ENCODE measurements at regions not wholly inside any gene's neighbourhood (a gene's known extent, or its start where the extent isn't known, plus 50 kb on each side); places are given as distances from the start of the nearest gene placed in this dataset.

DNA sequence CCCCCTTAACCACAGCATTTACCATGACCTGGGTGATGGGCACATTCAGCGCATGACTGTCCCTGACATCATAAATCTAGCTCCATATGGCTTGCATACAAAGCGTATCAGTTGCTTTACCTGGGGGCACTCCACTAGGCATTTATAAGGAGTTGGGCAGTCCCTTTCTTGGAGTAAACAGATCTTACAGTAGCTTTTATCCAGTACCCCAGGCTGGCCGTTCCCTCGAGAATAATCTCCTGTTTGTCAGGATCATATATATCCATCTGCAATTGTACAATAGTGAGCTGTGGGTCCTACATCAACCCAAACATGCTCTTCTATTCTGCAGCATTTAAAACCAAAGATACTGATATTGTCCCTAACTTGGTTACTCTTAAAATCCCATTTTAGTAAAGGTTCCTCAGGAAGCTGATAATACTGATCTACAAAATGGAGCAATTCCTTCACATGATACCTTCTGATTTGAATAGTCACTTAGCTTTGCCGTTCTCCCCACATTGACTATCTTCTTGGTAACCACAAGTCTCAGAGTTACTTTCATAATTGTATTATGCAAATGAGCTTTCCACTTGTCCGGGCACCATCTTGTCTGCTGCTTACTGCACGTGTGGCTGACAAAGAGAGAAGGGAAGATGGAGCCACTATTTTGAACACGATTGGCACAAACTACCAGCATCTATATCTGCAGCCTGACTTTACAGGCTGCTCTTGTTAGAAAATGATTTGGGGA lies 205.0 kb downstream of the CWF19L2 start:
- Mint-ChIP-seq H3K4me3 (ENCODE audit: unreplicated experiment) (no peak overlapping the region), H3K27me3 (ENCODE audit: insufficient read depth, unreplicated experiment) (no peaks in the 10 kb centered on the region), H3K36me3 (ENCODE audit: insufficient read depth, unreplicated experiment) (no peaks in the 10 kb centered on the region), H3K4me1 (ENCODE audit: low read depth, unreplicated experiment) (peaks cover 8% of the 10 kb centered on the region), H3K27ac (ENCODE audit: unreplicated experiment) (no peak overlapping the region), H3K9me3 (ENCODE audit: unreplicated experiment) (peaks cover 7% of the 10 kb centered on the region)
- CTCF ChIA-PET, result no interaction called here
- DNase-seq, result no peak
- Histone ChIP-seq H3K27me3 (replicated peaks; ENCODE audit: control insufficient read depth, insufficient read depth, low read length) (no peaks in the 10 kb centered on the region), H3K36me3 (ENCODE audit: control insufficient read depth, insufficient read depth, low read length) (no peaks in the 10 kb centered on the region), H3K9me3 (0 out of 2 replicates have a peak, but pooled peaks cover 4% of the 10 kb centered on the region), H3K4me3 (ENCODE audit: low read depth, low read length) (no peak overlapping the region), H3K4me1 (0 out of 2 replicates have a peak, but pooled peaks cover 5% of the 10 kb centered on the region)
- intact Hi-C loops (cut with micrococcal nuclease; ENCODE audit: unreplicated experiment), result no loop called here
- TF ChIP-seq, protein P1, sequence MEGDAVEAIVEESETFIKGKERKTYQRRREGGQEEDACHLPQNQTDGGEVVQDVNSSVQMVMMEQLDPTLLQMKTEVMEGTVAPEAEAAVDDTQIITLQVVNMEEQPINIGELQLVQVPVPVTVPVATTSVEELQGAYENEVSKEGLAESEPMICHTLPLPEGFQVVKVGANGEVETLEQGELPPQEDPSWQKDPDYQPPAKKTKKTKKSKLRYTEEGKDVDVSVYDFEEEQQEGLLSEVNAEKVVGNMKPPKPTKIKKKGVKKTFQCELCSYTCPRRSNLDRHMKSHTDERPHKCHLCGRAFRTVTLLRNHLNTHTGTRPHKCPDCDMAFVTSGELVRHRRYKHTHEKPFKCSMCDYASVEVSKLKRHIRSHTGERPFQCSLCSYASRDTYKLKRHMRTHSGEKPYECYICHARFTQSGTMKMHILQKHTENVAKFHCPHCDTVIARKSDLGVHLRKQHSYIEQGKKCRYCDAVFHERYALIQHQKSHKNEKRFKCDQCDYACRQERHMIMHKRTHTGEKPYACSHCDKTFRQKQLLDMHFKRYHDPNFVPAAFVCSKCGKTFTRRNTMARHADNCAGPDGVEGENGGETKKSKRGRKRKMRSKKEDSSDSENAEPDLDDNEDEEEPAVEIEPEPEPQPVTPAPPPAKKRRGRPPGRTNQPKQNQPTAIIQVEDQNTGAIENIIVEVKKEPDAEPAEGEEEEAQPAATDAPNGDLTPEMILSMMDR (IDR thresholded peaks at IDR 0.05; ENCODE audit: insufficient read depth in 1 of 2, low read depth in 1 of 2, low read length in 1 of 2, severe bottlenecking in 1 of 2, unreplicated experiment in 1 of 2), result no peak
- POLR2A ChIA-PET, result interaction anchor here (0.5 kb wide), 1 partner anchor 145 kb away, joined by 3 read pairs; no protein-coding TSS in a partner anchor
- no TSS peak for BruUV-seq (replicated peaks)

DNA sequence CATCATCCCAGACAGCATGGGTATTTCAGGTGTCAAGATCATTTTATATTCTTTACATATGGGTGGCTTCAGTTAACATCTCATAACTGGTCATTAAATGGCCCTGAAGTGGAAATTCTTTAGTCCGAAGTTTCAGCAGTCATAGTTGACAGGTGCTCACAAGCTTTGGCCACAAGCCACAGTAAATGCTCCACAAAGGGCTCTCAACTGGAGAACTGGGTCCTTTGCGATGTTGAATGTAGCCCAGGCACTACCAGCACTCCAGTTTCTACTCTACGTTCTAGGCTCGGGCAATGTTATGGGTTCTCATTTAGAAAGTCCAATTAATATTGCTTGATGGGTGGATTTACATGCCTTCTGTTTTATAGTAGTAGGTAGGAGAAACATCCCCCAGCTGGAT lies 206.3 kb downstream of the CWF19L2 start:
- Mint-ChIP-seq H3K36me3 (ENCODE audit: insufficient read depth, unreplicated experiment) (no peaks in the 10 kb centered on the region), H3K27me3 (ENCODE audit: insufficient read depth, unreplicated experiment) (no peaks in the 10 kb centered on the region), H3K9me3 (ENCODE audit: unreplicated experiment) (peaks cover 7% of the 10 kb centered on the region), H3K4me1 (ENCODE audit: low read depth, unreplicated experiment) (peaks cover 8% of the 10 kb centered on the region), H3K4me3 (ENCODE audit: unreplicated experiment) (no peak overlapping the region), H3K27ac (ENCODE audit: unreplicated experiment) (no peak overlapping the region)
- TF ChIP-seq, protein P1 (IDR thresholded peaks at IDR 0.05; ENCODE audit: insufficient read depth in 1 of 2, low read depth in 1 of 2, low read length in 1 of 2, severe bottlenecking in 1 of 2, unreplicated experiment in 1 of 2), result no peak
- ChIA-PET POLR2A (no interaction called here), CTCF (no interaction called here)
- 0 out of 2 replicates have a peak, but pooled peaks cover 5% of the 10 kb centered on the region for H3K4me1 ChIP-seq
- intact Hi-C loops (cut with micrococcal nuclease; ENCODE audit: unreplicated experiment), result no loop called here
- no peak overlapping the region for H3K4me3 ChIP-seq (ENCODE audit: low read depth, low read length)
- no peaks in the 10 kb centered on the region for H3K27me3 ChIP-seq (replicated peaks; ENCODE audit: control insufficient read depth, insufficient read depth, low read length)
- 0 out of 2 replicates have a peak, but pooled peaks cover under 1% of the 10 kb centered on the region for H3K9me3 ChIP-seq
- BruUV-seq (replicated peaks), result no TSS peak
- no peaks in the 10 kb centered on the region for H3K36me3 ChIP-seq (ENCODE audit: control insufficient read depth, insufficient read depth, low read length)
- no peak for DNase-seq

DNA sequence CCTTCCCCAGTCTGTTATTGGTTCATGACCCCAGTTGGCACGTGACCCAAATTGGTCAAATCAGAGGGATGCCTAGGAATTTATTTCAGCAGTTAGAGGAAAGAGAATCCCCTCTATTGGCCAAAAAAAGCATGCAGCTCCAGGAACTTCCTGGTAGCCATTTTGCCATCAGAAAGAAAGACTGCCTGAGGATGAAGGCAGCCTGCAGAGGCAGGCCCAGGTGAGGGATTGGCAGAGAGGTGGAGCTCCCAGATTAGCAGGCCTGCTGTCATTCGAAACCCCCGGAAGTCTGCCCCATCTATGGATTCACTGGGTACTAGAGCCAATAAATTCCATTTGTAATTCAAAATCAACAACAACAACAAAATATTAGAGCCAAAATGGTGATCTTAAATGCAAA lies 207.6 kb downstream of the CWF19L2 start:
- ChIA-PET POLR2A (interaction anchor here (0.7 kb wide), 1 partner anchor 200 kb away, joined by 3 read pairs; no protein-coding TSS in a partner anchor), CTCF (no interaction called here)
- Mint-ChIP-seq H3K9me3 (ENCODE audit: unreplicated experiment) (peaks cover 7% of the 10 kb centered on the region), H3K27me3 (ENCODE audit: insufficient read depth, unreplicated experiment) (no peaks in the 10 kb centered on the region), H3K4me3 (ENCODE audit: unreplicated experiment) (no peak overlapping the region), H3K4me1 (ENCODE audit: low read depth, unreplicated experiment) (peaks cover 8% of the 10 kb centered on the region), H3K36me3 (ENCODE audit: insufficient read depth, unreplicated experiment) (no peaks in the 10 kb centered on the region), H3K27ac (ENCODE audit: unreplicated experiment) (no peak overlapping the region)
- intact Hi-C loops (cut with micrococcal nuclease; ENCODE audit: unreplicated experiment), result no loop called here
- no TSS peak for BruUV-seq (replicated peaks)
- no peak for DNase-seq
- H3K4me1 ChIP-seq, result 0 out of 2 replicates have a peak, but pooled peaks cover 5% of the 10 kb centered on the region
- no peaks in the 10 kb centered on the region for H3K36me3 ChIP-seq (ENCODE audit: control insufficient read depth, insufficient read depth, low read length)
- H3K9me3 ChIP-seq, result no peaks in the 10 kb centered on the region
- no peak overlapping the region for H3K4me3 ChIP-seq (ENCODE audit: low read depth, low read length)
- no peaks in the 10 kb centered on the region for H3K27me3 ChIP-seq (replicated peaks; ENCODE audit: control insufficient read depth, insufficient read depth, low read length)
- TF ChIP-seq, protein P1 (IDR thresholded peaks at IDR 0.05; ENCODE audit: insufficient read depth in 1 of 2, low read depth in 1 of 2, low read length in 1 of 2, severe bottlenecking in 1 of 2, unreplicated experiment in 1 of 2), result no peak

Measured in Caco-2 (cell line).